Mucosa of descending colon (tissue), 3 donors: ENCODE measurements at regions not wholly inside any gene's neighbourhood (a gene's known extent, or its start where the extent isn't known, plus 50 kb on each side); places are given as distances from the start of the nearest gene placed in this dataset.

Experiments used
- ATAC-seq: fragments of 200-7000 bp; cut with Tn5 transposase; one replicate; pipeline ENCODE4 v1.9.1; 2020; ENCODE audit warnings: mild to moderate bottlenecking, moderate library complexity
- DNase-seq, 3 donors: peaks; one replicate each; pipeline ENCODE4 v3.0.0-alpha.2; 2020
- H3K36me3 ChIP-seq: fragments of 200-600 bp; one replicate; pipeline ENCODE4 v1.8.0; 2021; ENCODE audit warnings: low read depth, mild to moderate bottlenecking
- H3K4me1 ChIP-seq: fragments of 200-600 bp; one replicate; pipeline ENCODE4 v1.8.0; 2021; ENCODE audit warnings: low read depth, mild to moderate bottlenecking
- H3K4me3 ChIP-seq: fragments of 200-600 bp; one replicate; pipeline ENCODE4 v1.8.0; 2021; ENCODE audit warnings: mild to moderate bottlenecking
- H3K9me3 ChIP-seq: fragments of 200-600 bp; one replicate; pipeline ENCODE4 v1.8.0; 2021; ENCODE audit warnings: mild to moderate bottlenecking
- CTCF ChIP-seq: fragments of 200-600 bp; IDR thresholded peaks from one replicate; pipeline ENCODE4 v1.8.0; 2022; ENCODE audit warnings: antibody characterized with exemption, mild to moderate bottlenecking
- intact Hi-C, 2 donors: fragments of 100-400 bp; cut with DNase I in 1 of 2; cut with micrococcal nuclease in 1 of 2; formaldehyde crosslinking; loops; one replicate each; pipeline versions ENCODE4 v1.11.0 to v1.11.1; 2022; cut with DNase I, micrococcal nuclease
- donor health status: DM: no; HTN: no; CAD: no; lungs with moderate emphysema.
- donor health status: DM: no; HTN: no; CAD: no.
- donor health status: DM: no; HTN: yes; CAD: no.

- no peak for DNase-seq
- intact Hi-C loops = no loop called here
- ATAC-seq = no peak
- Histone ChIP-seq H3K9me3 (no peaks in the 10 kb centered on the region), H3K4me3 (no peak overlapping the region), H3K4me1 (no peaks in the 10 kb centered on the region), H3K36me3 (no peaks in the 10 kb centered on the region)
- no peak for TF ChIP-seq CTCF
These were observed 259.7 kb downstream of the AACS start for GRCh38 chr12:125324861-125325490.

- Histone ChIP-seq H3K4me3 (no peak overlapping the region), H3K4me1 (no peaks in the 10 kb centered on the region), H3K9me3 (no peaks in the 10 kb centered on the region), H3K36me3 (no peaks in the 10 kb centered on the region)
- DNase-seq (no peak), ATAC-seq (no peak)
- intact Hi-C loops = loop anchor here in 1 of 2 donors (10.0 kb wide), 1 partner anchor 65 kb away; no protein-coding TSS in a partner anchor
- no peak for TF ChIP-seq CTCF
These were observed 264.2 kb downstream of the AACS start for GRCh38 chr12:125329239-125330102.

GRCh38 chr12:125330645-125331341 is 265.6 kb downstream of the AACS start:
- intact Hi-C loops = loop anchor here in 1 of 2 donors (10.0 kb wide), 1 partner anchor 64 kb away; no protein-coding TSS in a partner anchor
- peak; percentile 58 to 85 (median 80) for DNase-seq
- H3K4me1 ChIP-seq = no peaks in the 10 kb centered on the region

GRCh38 chr12:125331342-125332052 is 266.3 kb downstream of the AACS start:
- peak in 1 of 3 donors; percentile 11 for DNase-seq
- no peaks in the 10 kb centered on the region for H3K9me3 ChIP-seq
- ATAC-seq = peak; percentile 60
- H3K4me1 ChIP-seq = no peaks in the 10 kb centered on the region
- no peak overlapping the region for H3K4me3 ChIP-seq
- intact Hi-C loops = loop anchor here in 1 of 2 donors (10.0 kb wide), 1 partner anchor 63 kb away; no protein-coding TSS in a partner anchor
- TF ChIP-seq CTCF = no peak
- no peaks in the 10 kb centered on the region for H3K36me3 ChIP-seq

More at GRCh38 chr12:125330645-125331341, 265.6 kb downstream of the AACS start:
- no peak overlapping the region for H3K4me3 ChIP-seq
- TF ChIP-seq CTCF = peak; percentile 84
- H3K36me3 ChIP-seq = no peaks in the 10 kb centered on the region
- no peaks in the 10 kb centered on the region for H3K9me3 ChIP-seq
- peak; percentile 96 for ATAC-seq

- no peaks in the 10 kb centered on the region for H3K4me1 ChIP-seq
- no peak for TF ChIP-seq CTCF
- intact Hi-C loops = loop anchor here in 1 of 2 donors (10.0 kb wide), 1 partner anchor 62 kb away; no protein-coding TSS in a partner anchor
These were observed 267.7 kb downstream of the AACS start for GRCh38 chr12:125332900-125333299.

More at GRCh38 chr12:125332900-125333299, 267.7 kb downstream of the AACS start:
- no peaks in the 10 kb centered on the region for H3K9me3 ChIP-seq
- no peaks in the 10 kb centered on the region for H3K36me3 ChIP-seq
- H3K4me3 ChIP-seq = no peak overlapping the region
- ATAC-seq (no peak), DNase-seq (no peak)
